Osteoblast (primary cell): ENCODE measurements at regions not wholly inside any gene's neighbourhood (a gene's known extent, or its start where the extent isn't known, plus 50 kb on each side); places are given as distances from the start of the nearest gene placed in this dataset.
A peak's percentile ranks its signal among the peaks of the same experiment; 100 is the strongest.

Source experiments
- DNase-seq: peaks from one replicate; pipeline ENCODE4 v3.0.0; 2011; ENCODE audit warnings: low spot score, mixed read lengths; ENCODE audit not compliant: insufficient read length; ENCODE audit errors: missing footprints
- H2AFZ ChIP-seq: 2 replicates; pipeline ENCODE4 v1.6.0; 2011; ENCODE audit warnings: mild to moderate bottlenecking, low read length
- H3K27ac ChIP-seq: 2 replicates; pipeline ENCODE4 v1.5.1; 2011; ENCODE audit warnings: mild to moderate bottlenecking, low read depth, low read length, moderate library complexity
- H3K27me3 ChIP-seq: 2 replicates; pipeline ENCODE4 v1.6.0; 2012; ENCODE audit warnings: mild to moderate bottlenecking, control low read depth, inconsistent platforms, low read length, moderate library complexity; ENCODE audit not compliant: insufficient read depth
- H3K36me3 ChIP-seq: 2 replicates; pipeline ENCODE4 v1.5.1; 2011; ENCODE audit warnings: mild to moderate bottlenecking, low read length, control low read depth, moderate library complexity; ENCODE audit not compliant: insufficient read depth
- H3K4me1 ChIP-seq: 2 replicates; pipeline ENCODE4 v1.5.1; 2011; ENCODE audit warnings: mild to moderate bottlenecking, low read length, control low read depth, moderate library complexity; ENCODE audit not compliant: insufficient read depth
- H3K4me2 ChIP-seq: 2 replicates; pipeline ENCODE4 v1.6.0; 2011; ENCODE audit warnings: mild to moderate bottlenecking, low read length; ENCODE audit not compliant: insufficient read depth
- H3K4me3 ChIP-seq: fragments of 200-600 bp; sonication (generic); 3 replicates; pipeline ENCODE4 v1.5.1; 2012; ENCODE audit warnings: mild to moderate bottlenecking, low read length, inconsistent platforms; ENCODE audit not compliant: insufficient read depth
- H3K79me2 ChIP-seq: 2 replicates; pipeline ENCODE4 v1.6.0; 2012; ENCODE audit warnings: mild to moderate bottlenecking, low read length, control low read depth, inconsistent platforms; ENCODE audit not compliant: insufficient read depth
- H3K9me3 ChIP-seq: 2 replicates; pipeline ENCODE4 v1.5.1; 2011; ENCODE audit warnings: low read depth, low read length, control low read depth
- H4K20me1 ChIP-seq: 2 replicates; pipeline ENCODE4 v1.6.0; 2012; ENCODE audit warnings: mild to moderate bottlenecking, low read length, control low read depth; ENCODE audit not compliant: insufficient read depth
- CTCF ChIP-seq: IDR thresholded peaks from 2 replicates; pipeline ENCODE4 v1.5.1; 2011; ENCODE audit warnings: mild to moderate bottlenecking, low read depth, low read length, moderate library complexity; ENCODE audit errors: extremely low read depth

GRCh38 chrX:130987241-130987640 lies 70.9 kb upstream of the ARHGAP36 start:
- H3K79me2 ChIP-seq, result no peaks in the 10 kb centered on the region
- H3K4me2 ChIP-seq, result no peak overlapping the region
- no peak for DNase-seq
- H3K27ac ChIP-seq, result no peak overlapping the region
- no peaks in the 10 kb centered on the region for H4K20me1 ChIP-seq
- no peak overlapping the region for H3K4me3 ChIP-seq
- no peaks in the 10 kb centered on the region for H3K9me3 ChIP-seq
- TF ChIP-seq CTCF, result no peak
- no peaks in the 10 kb centered on the region for H3K36me3 ChIP-seq
- H3K27me3 ChIP-seq, result peaks cover 7% of the 10 kb centered on the region
- no peaks in the 10 kb centered on the region for H3K4me1 ChIP-seq
- no peak overlapping the region for H2AFZ ChIP-seq

GRCh38 chrX:130990723-130991122 lies 67.4 kb upstream of the ARHGAP36 start:
- Histone ChIP-seq H3K4me2 (no peak overlapping the region), H3K27ac (no peak overlapping the region), H3K27me3 (peaks cover 5% of the 10 kb centered on the region), H3K4me3 (no peak overlapping the region), H4K20me1 (no peaks in the 10 kb centered on the region), H3K4me1 (no peaks in the 10 kb centered on the region), H2AFZ (no peak overlapping the region), H3K9me3 (no peaks in the 10 kb centered on the region), H3K79me2 (no peaks in the 10 kb centered on the region), H3K36me3 (no peaks in the 10 kb centered on the region)
- no peak for DNase-seq
- TF ChIP-seq CTCF, result no peak

GRCh38 chrX:130994671-130995070 lies 63.5 kb upstream of the ARHGAP36 start:
- Histone ChIP-seq H3K27me3 (peaks cover 15% of the 10 kb centered on the region), H3K79me2 (no peaks in the 10 kb centered on the region), H3K4me2 (no peak overlapping the region), H3K4me1 (no peaks in the 10 kb centered on the region), H3K36me3 (no peaks in the 10 kb centered on the region), H2AFZ (no peak overlapping the region), H4K20me1 (no peaks in the 10 kb centered on the region), H3K9me3 (no peaks in the 10 kb centered on the region), H3K27ac (no peak overlapping the region), H3K4me3 (no peak overlapping the region)
- TF ChIP-seq CTCF, result peak; percentile 70
- DNase-seq, result no peak

GRCh38 chrX:130995439-130995838 lies 62.7 kb upstream of the ARHGAP36 start:
- Histone ChIP-seq H3K4me1 (no peaks in the 10 kb centered on the region), H3K27ac (no peak overlapping the region), H3K27me3 (peaks cover 15% of the 10 kb centered on the region), H3K4me2 (no peak overlapping the region), H3K36me3 (no peaks in the 10 kb centered on the region), H2AFZ (no peak overlapping the region), H3K4me3 (no peak overlapping the region), H3K9me3 (no peaks in the 10 kb centered on the region), H3K79me2 (no peaks in the 10 kb centered on the region), H4K20me1 (no peaks in the 10 kb centered on the region)
- no peak for DNase-seq
- no peak for TF ChIP-seq CTCF
